ENCODE measurements at regions not wholly inside any gene's neighbourhood (a gene's known extent, or its start where the extent isn't known, plus 50 kb on each side); places are given as distances from the start of the nearest gene placed in this dataset.

GRCh38 chr15:47386459-47386858, 330.8 kb upstream of the SEMA6D start:
- Histone ChIP-seq H2BK120ac (ENCODE audit: insufficient read depth, low read length, poor library complexity) (no peak overlapping the region), H3K79me2 (ENCODE audit: control insufficient read depth, insufficient read depth, low read length, poor library complexity) (no peaks in the 10 kb centered on the region), H3K27ac (ENCODE audit: low read depth, low read length) (no peak overlapping the region), H3K18ac (ENCODE audit: low read length) (no peak overlapping the region), H4K91ac (ENCODE audit: low read depth, low read length) (no peak overlapping the region), H2AFZ (ENCODE audit: insufficient read depth, low read length, poor library complexity) (no peak overlapping the region), H3K14ac (ENCODE audit: low read length) (no peak overlapping the region), H3K36me3 (ENCODE audit: control insufficient read depth in 1 of 2, insufficient read depth in 2 of 2, low read length in 2 of 2) (no peaks in the 10 kb centered on the region), H3K23ac (ENCODE audit: low read length) (no peak overlapping the region), H3K79me1 (ENCODE audit: low read length) (no peaks in the 10 kb centered on the region), H2BK5ac (ENCODE audit: low read depth, low read length, poor library complexity) (no peak overlapping the region), H4K12ac (ENCODE audit: low read depth, low read length) (no peak overlapping the region), H3K9ac (ENCODE audit: low read length) (no peak overlapping the region), H3K4ac (ENCODE audit: low read depth, low read length) (no peak overlapping the region), H3K9me3 (ENCODE audit: insufficient read depth, low read depth, low read length) (no peaks in the 10 kb centered on the region), H2AK5ac (ENCODE audit: low read length) (no peak overlapping the region), H4K8ac (ENCODE audit: low read depth, low read length) (no peak overlapping the region), H2BK12ac (ENCODE audit: low read length) (no peak overlapping the region), H3K4me2 (ENCODE audit: low read length) (no peak overlapping the region), H3K4me1 (ENCODE audit: control insufficient read depth in 1 of 2, insufficient read depth in 2 of 2, low read length in 2 of 2) (no peaks in the 10 kb centered on the region), H3K27me3 (ENCODE audit: insufficient read depth, low read length) (no peaks in the 10 kb centered on the region), H3K4me3 (ENCODE audit: low read depth, low read length) (no peak overlapping the region)
- no peak for DNase-seq
- WGBS (ENCODE audit: extremely low coverage, insufficient coverage, insufficient read length), result no CpG with 5 or more reads among the region's 5 CpGs

- Histone ChIP-seq H3K4ac (ENCODE audit: low read depth, low read length) (no peak overlapping the region), H3K27ac (ENCODE audit: low read depth, low read length) (no peak overlapping the region), H3K36me3 (ENCODE audit: control insufficient read depth in 1 of 2, insufficient read depth in 2 of 2, low read length in 2 of 2) (no peaks in the 10 kb centered on the region), H4K8ac (ENCODE audit: low read depth, low read length) (no peak overlapping the region), H3K27me3 (ENCODE audit: insufficient read depth, low read length) (no peaks in the 10 kb centered on the region), H3K4me3 (ENCODE audit: low read depth, low read length) (no peak overlapping the region), H3K79me1 (ENCODE audit: low read length) (no peaks in the 10 kb centered on the region), H4K12ac (ENCODE audit: low read depth, low read length) (no peak overlapping the region), H3K14ac (ENCODE audit: low read length) (no peak overlapping the region), H3K4me2 (ENCODE audit: low read length) (no peak overlapping the region), H3K9me3 (ENCODE audit: insufficient read depth, low read depth, low read length) (no peaks in the 10 kb centered on the region), H3K4me1 (ENCODE audit: control insufficient read depth in 1 of 2, insufficient read depth in 2 of 2, low read length in 2 of 2) (no peaks in the 10 kb centered on the region), H2AK5ac (ENCODE audit: low read length) (no peak overlapping the region), H3K23ac (ENCODE audit: low read length) (no peak overlapping the region), H2BK12ac (ENCODE audit: low read length) (no peak overlapping the region), H3K79me2 (ENCODE audit: control insufficient read depth, insufficient read depth, low read length, poor library complexity) (no peaks in the 10 kb centered on the region), H3K18ac (ENCODE audit: low read length) (no peak overlapping the region), H3K9ac (ENCODE audit: low read length) (no peak overlapping the region), H4K91ac (ENCODE audit: low read depth, low read length) (no peak overlapping the region), H2BK5ac (ENCODE audit: low read depth, low read length, poor library complexity) (no peak overlapping the region), H2AFZ (ENCODE audit: insufficient read depth, low read length, poor library complexity) (no peak overlapping the region), H2BK120ac (ENCODE audit: insufficient read depth, low read length, poor library complexity) (no peak overlapping the region)
- DNase-seq, result no peak
- WGBS (ENCODE audit: extremely low coverage, insufficient coverage, insufficient read length), result no CpG with 5 or more reads among the region's 5 CpGs
Measured at GRCh38 chr15:47388299-47388698, 329.0 kb upstream of the SEMA6D start.

- Histone ChIP-seq H3K23ac (ENCODE audit: low read length) (no peak overlapping the region), H2BK12ac (ENCODE audit: low read length) (no peak overlapping the region), H3K9ac (ENCODE audit: low read length) (no peak overlapping the region), H3K18ac (ENCODE audit: low read length) (no peak overlapping the region), H3K9me3 (ENCODE audit: insufficient read depth, low read depth, low read length) (no peaks in the 10 kb centered on the region), H3K27ac (ENCODE audit: low read depth, low read length) (no peak overlapping the region), H2BK120ac (ENCODE audit: insufficient read depth, low read length, poor library complexity) (no peak overlapping the region), H4K91ac (ENCODE audit: low read depth, low read length) (no peak overlapping the region), H3K79me1 (ENCODE audit: low read length) (no peaks in the 10 kb centered on the region), H3K4me1 (ENCODE audit: control insufficient read depth in 1 of 2, insufficient read depth in 2 of 2, low read length in 2 of 2) (no peaks in the 10 kb centered on the region), H2AFZ (ENCODE audit: insufficient read depth, low read length, poor library complexity) (no peak overlapping the region), H4K12ac (ENCODE audit: low read depth, low read length) (no peak overlapping the region), H3K27me3 (ENCODE audit: insufficient read depth, low read length) (no peaks in the 10 kb centered on the region), H3K79me2 (ENCODE audit: control insufficient read depth, insufficient read depth, low read length, poor library complexity) (no peaks in the 10 kb centered on the region), H3K14ac (ENCODE audit: low read length) (no peak overlapping the region), H4K8ac (ENCODE audit: low read depth, low read length) (no peak overlapping the region), H2AK5ac (ENCODE audit: low read length) (no peak overlapping the region), H3K4me3 (ENCODE audit: low read depth, low read length) (no peak overlapping the region), H3K4ac (ENCODE audit: low read depth, low read length) (no peak overlapping the region), H3K36me3 (ENCODE audit: control insufficient read depth in 1 of 2, insufficient read depth in 2 of 2, low read length in 2 of 2) (no peaks in the 10 kb centered on the region), H2BK5ac (ENCODE audit: low read depth, low read length, poor library complexity) (no peak overlapping the region), H3K4me2 (ENCODE audit: low read length) (no peak overlapping the region)
- WGBS (ENCODE audit: extremely low coverage, insufficient coverage, insufficient read length), result no CpG with 5 or more reads among the region's 2 CpGs
- DNase-seq, result peak in 1 of 2 donors; percentile 4
Measured at GRCh38 chr15:47390208-47390765, 327.0 kb upstream of the SEMA6D start.

GRCh38 chr15:47394286-47394809, 323.0 kb upstream of the SEMA6D start:
- no CpG with 5 or more reads among the region's 6 CpGs for WGBS (ENCODE audit: extremely low coverage, insufficient coverage, insufficient read length)
- DNase-seq, result no peak

More at GRCh38 chr15:47394286-47394809, 323.0 kb upstream of the SEMA6D start:
- no peaks in the 10 kb centered on the region for H3K79me2 ChIP-seq (ENCODE audit: control insufficient read depth, insufficient read depth, low read length, poor library complexity)
- H4K12ac ChIP-seq (ENCODE audit: low read depth, low read length), result no peak overlapping the region
- no peaks in the 10 kb centered on the region for H3K27me3 ChIP-seq (ENCODE audit: insufficient read depth, low read length)
- no peaks in the 10 kb centered on the region for H3K36me3 ChIP-seq (ENCODE audit: control insufficient read depth in 1 of 2, insufficient read depth in 2 of 2, low read length in 2 of 2)
- no peak overlapping the region for H3K14ac ChIP-seq (ENCODE audit: low read length)
- H3K18ac ChIP-seq (ENCODE audit: low read length), result no peak overlapping the region
- H3K9me3 ChIP-seq (ENCODE audit: insufficient read depth, low read depth, low read length), result no peaks in the 10 kb centered on the region
- H4K8ac ChIP-seq (ENCODE audit: low read depth, low read length), result no peak overlapping the region
- H2BK12ac ChIP-seq (ENCODE audit: low read length), result no peak overlapping the region
- no peak overlapping the region for H3K4ac ChIP-seq (ENCODE audit: low read depth, low read length)
- H2BK120ac ChIP-seq (ENCODE audit: insufficient read depth, low read length, poor library complexity), result no peak overlapping the region
- no peak overlapping the region for H2AK5ac ChIP-seq (ENCODE audit: low read length)
- no peak overlapping the region for H3K9ac ChIP-seq (ENCODE audit: low read length)
- H3K4me2 ChIP-seq (ENCODE audit: low read length), result no peak overlapping the region
- no peaks in the 10 kb centered on the region for H3K79me1 ChIP-seq (ENCODE audit: low read length)
- no peak overlapping the region for H3K27ac ChIP-seq (ENCODE audit: low read depth, low read length)
- no peak overlapping the region for H2BK5ac ChIP-seq (ENCODE audit: low read depth, low read length, poor library complexity)
- no peaks in the 10 kb centered on the region for H3K4me1 ChIP-seq (ENCODE audit: control insufficient read depth in 1 of 2, insufficient read depth in 2 of 2, low read length in 2 of 2)
- no peak overlapping the region for H2AFZ ChIP-seq (ENCODE audit: insufficient read depth, low read length, poor library complexity)
- no peak overlapping the region for H4K91ac ChIP-seq (ENCODE audit: low read depth, low read length)
- H3K23ac ChIP-seq (ENCODE audit: low read length), result no peak overlapping the region
- H3K4me3 ChIP-seq (ENCODE audit: low read depth, low read length), result no peak overlapping the region
